ENCODE measurements at regions not wholly inside any gene's neighbourhood (a gene's known extent, or its start where the extent isn't known, plus 50 kb on each side); places are given as distances from the start of the nearest gene placed in this dataset.

DNA sequence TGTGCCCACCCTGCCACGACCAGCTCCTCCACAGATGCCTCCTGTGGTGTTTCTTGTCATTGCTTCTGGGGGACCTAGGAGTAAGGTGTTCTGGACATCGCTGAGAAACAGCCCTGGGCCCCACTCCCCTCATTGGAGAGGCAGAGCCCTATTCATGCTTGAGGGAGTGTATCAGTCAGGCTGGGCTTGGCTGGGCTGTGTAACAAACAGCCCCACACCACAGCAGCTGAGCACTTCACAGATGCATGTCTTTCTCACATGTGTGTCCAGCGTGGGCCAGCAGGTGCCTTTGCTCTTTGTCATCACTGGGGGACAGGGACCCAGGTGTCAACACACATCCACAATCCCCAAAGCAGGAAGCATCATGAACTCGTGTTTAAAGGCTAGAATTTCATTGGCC lies 65.1 kb upstream of the FBRSL1 start:
- DNase-seq = no peak

DNA sequence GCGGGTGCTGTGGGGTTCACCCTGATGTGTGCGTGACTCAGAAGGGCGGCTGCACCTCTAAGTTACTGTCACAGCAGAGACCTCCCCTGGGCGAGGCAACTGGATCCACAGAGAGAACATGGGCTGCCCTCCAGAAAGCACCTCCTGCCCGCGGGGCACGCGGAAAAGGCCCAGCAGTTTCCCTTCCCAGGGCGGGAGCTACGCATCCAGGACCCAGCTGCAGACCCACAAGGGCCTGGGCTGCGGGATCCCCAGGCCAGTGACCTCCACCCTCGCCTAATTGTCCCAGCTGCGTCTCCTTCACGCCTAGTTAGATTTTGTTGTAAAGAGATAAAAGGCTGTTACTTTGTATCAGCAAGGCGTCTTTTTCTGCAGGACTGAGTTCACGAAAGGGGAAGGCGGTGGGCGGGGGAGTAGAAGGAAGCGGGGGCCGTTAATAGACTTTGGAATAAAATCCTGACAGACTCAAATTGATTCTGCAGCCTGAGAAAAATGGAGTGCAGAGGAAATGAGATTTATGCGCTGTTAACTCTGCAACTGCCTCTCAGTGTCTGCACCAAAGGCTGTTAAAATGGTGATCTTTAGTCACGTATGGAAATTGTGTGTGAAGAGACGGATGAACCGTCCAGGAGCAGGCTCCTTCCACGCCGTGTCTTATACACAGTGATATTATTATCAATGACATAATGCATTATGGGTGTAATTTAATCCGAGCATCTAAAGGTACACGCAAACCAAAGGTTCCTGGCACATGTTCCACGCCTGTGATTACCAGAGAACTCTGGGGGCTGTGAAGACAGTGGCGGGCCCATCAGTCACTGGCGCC lies 65.9 kb upstream of the FBRSL1 start:
- no peak for DNase-seq

DNA sequence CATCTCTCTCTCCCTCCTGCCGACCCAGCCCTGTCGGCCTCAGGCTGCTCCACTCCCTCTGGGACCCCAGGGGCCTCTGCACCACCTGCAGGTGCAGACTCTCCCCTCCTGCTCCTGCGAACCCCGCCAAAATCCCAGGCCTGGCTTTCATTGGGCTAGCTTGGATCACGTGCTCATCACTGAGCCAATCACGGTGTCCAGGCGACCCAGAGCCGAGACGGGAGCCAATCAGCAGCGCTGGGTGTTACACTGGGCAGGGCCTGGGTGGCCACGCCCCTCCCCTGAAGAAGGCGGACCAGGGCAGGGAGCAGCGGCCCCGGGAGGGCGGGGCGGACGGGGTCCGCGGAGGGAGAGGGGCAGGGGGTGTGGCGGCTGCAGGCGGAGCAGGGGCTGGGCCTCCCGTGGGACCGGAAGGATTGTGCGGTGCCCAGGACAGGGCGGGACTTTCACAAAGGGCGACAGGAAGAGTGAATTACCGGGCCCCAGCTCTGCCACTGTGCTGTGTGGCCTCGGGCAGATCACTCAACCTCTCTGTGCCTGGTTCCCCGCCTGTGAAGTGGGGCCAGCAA lies 66.6 kb upstream of the FBRSL1 start:
- DNase-seq = no peak

GRCh38 chr12:132422381-132423043 lies 67.4 kb upstream of the FBRSL1 start:
- DNase-seq = no peak

DNA sequence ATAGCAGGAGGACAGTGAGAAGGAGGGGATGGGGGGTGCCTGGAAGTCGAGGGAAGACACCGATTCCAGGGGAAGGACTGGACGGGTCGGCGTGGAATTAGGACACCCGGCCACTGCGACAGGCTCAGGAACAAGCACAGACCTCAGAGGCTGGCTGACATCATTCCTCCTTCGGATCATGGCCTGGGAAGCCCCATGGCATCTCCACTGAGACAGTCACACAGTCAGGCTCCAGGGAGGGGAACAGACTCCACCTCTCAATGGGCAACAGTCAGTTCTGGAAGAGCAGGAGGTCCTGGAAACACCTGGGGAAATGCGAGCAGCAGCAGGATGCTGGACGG lies 67.9 kb upstream of the FBRSL1 start:
- DNase-seq = no peak

DNA sequence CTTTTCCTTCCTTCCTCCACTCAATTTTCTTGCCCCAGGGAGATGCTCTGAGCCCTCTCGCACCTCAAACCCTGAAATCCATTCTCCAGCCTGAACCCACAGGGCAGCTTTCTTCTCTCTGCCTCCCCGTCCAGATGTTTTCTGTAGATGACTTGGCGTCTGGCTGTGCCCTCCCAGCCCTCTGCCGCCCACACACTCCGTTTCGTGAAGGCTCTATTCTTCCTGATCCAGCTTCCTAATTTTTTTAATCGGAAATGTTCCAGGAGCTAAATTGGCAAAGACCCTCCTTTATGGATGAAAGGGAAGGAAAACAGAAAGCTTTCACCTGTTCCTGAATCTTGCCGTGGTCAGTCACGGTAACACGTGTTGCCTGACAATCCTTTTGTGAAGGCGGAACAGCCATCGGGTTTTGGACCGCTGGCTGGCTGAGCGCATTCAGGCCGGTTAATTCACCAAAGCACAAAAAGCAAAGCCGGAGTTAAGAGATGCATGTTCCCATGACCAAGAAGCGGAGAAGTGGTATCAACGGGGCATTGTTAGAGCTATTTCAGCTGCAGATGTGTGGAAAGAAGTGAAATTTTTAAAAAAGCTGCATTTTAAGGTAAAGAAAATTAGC lies 70.2 kb upstream of the FBRSL1 start:
- no peak for DNase-seq

DNA sequence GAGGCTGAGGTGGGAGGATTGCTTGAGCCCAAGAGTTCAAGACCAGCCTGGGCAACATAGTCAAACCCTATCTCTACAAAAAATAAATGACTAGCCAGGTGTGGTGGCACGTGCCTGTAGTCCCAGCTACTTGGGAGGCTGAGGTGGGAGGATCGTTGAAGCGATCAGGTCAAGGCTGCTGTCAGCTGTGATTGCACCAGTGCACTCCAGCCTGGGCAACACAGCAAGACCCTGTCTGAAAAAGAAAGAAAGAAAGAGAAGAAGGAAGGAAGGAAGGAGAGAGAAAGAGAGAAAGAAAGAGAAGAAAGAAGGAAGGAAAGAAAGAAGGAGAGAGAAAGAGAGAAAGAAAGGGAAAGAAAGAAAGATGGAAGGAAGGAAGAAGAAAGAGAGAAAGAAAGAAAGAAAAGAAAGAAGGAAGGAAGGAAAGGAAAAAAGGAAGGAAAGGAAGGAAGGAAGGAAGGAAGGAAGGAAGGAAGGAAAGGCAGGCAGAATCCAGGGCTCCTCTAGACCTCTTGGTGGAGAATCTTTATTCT lies 71.5 kb upstream of the FBRSL1 start:
- DNase-seq = no peak

GRCh38 chr12:132417741-132418140 lies 72.2 kb upstream of the FBRSL1 start:
- DNase-seq = no peak

GRCh38 chr12:132416827-132417226 lies 73.1 kb upstream of the FBRSL1 start:
- DNase-seq = no peak

- no peak for DNase-seq
These were observed 73.8 kb upstream of the FBRSL1 start for GRCh38 chr12:132416121-132416673.

GRCh38 chr12:132415327-132416120 lies 74.4 kb upstream of the FBRSL1 start:
- DNase-seq = no peak

GRCh38 chr12:132414634-132415326 lies 75.2 kb upstream of the FBRSL1 start:
- peak; percentile 70 for DNase-seq

- no peak for DNase-seq
These were observed 75.9 kb upstream of the FBRSL1 start for GRCh38 chr12:132413931-132414588.

GRCh38 chr12:132411457-132411856 lies 78.5 kb upstream of the FBRSL1 start:
- DNase-seq = no peak

DNA sequence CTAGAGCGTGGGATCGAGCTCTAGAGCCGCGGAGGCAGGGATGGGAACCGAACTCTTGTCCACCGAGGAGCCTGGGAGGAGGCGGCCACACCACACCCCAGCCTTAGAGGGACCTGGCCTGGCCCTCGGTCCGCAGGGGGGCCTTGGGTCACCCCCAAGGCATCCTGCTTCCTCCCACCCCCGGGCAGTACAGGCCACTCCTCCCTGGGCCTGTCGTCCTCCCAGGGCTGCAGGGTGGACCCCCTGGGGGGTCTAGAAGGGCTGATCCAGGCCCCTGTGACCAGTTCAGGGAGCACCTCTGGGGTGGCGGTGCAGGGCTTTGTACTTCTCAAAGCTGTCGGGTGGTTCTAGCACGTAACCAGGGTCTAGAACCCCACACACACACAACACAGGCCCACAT lies 79.1 kb upstream of the FBRSL1 start:
- no peak for DNase-seq

DNA sequence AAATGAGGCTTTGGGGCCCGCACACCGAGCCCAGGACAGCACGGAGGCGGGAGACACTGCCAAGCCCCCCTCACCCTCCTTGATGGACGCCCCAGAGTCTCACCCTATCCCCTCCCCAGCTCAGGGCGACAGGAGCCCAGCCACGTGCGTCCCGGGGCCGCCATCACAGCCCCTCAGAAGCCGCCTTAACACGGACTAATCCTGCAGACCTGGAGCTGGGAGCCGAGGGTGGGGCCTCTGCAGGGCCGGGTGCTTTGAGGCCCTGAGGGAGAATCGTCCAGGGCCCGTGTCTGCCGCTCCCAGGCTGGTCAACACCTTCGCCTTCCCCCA lies 79.7 kb upstream of the FBRSL1 start:
- DNase-seq = no peak

DNA sequence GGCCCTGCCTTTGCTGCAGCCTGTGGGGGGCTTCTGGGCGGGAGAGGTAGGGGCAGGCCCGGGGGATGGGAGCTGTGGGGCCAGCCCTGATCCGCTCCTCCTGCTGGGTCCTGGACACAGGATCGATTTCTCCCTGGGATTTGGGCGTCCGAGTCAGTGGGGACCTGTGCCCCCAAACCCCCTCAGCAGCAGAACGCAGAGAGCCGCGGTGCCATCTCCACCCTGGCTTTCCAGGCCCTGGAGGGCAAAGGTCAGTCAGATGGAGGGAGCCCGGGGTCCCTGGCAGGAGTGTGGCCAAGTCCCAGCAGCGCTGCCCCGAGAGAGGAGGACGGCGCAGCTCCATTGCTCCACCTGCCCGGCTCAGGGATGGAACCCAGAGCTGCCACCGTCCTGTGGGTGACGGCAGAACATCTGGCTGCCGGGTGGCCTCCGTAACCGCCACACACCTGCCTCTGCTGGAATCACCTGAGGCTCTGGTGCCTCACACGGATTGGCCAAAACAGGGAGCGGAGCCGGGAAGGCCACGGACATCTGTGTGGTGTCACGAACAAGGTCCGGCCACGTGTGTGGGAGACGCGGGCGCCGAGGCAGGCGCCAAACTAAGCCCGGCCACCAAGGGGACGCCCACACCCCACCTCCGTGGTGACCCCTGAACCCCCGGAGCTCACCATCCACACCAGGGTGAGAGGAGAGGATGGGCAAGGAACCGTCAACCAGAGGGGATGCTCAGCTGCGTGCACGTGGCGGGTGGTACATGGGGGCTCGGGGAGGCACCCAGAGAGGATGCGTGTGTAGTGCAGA lies 80.3 kb upstream of the FBRSL1 start:
- no peak for DNase-seq

DNA sequence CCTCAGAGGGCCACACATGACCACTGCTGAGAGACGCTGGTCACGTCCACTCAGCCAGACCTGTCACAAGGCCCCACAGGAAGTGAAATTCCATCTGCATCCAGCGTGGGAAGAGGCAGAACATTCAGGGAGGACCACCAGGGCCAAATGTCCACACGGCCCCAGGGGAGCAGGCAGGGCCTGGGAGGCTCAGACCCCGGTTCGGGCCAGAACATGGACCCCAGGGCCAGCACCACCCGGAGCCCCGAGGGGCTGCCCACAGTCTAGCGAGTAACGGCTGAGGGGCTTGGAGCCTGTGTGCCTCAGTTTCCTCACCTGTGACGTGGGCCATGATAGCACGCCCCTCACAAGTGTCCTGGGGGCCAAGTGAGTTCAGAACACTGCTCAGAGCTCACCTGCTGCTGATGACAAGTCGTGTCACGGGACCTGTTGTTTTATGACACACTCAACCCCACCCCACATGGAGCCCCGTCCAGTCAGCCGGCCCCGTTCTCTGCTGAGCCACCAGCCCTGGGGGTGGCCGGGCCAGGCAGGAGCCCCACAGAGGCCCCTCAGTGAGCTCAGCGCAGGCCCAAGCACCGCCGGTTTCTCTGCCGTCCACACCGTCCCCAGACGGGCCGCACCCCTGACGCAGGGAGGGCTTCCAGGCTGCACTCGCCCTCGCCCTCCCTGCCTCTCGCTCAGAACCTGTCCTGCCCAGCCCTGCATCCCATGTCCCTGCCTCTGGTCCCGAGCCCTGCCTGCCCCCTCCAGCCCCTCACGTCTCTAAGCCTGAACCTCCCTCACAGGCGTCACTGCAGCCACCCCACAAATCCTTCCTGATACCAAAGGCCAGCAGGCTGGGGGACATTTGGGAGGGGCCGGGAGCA lies 79.5 kb upstream of the GALNT9 start:
- no peak for DNase-seq

GRCh38 chr12:132407992-132408391 lies 78.6 kb upstream of the GALNT9 start:
- DNase-seq = no peak

Data from stimulated activated naive CD4-positive, alpha-beta T cell treated with Interleukin-2 at 50 U/mL for 16 hours (primary cell).